ENCODE measurements at regions not wholly inside any gene's neighbourhood (a gene's known extent, or its start where the extent isn't known, plus 50 kb on each side); places are given as distances from the start of the nearest gene placed in this dataset.

DNA sequence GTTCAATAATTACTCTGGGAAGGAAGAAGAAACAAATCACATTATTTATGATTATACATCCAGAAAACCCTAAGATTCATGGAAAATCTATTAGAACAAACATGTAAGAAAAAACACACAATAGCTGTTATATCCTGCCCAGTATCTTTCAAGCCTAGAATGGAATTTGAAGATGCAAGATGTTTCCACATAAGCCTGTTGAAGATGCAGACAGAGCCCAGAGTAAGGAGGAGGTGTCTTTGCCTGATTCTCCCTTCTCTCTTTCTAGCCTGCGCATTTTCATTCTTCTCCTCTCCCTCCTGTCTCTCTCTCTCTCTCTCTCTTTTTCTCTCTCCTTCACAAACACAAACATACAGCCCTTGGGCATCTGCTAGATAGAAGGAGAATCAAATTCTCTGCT lies 170.1 kb upstream of the INHBA start:
- no peaks in the 10 kb centered on the region for H3K9me3 ChIP-seq (ENCODE audit: control insufficient read depth, insufficient read depth, low read length)
- no peak for TF ChIP-seq CTCF (IDR thresholded peaks at IDR 0.05; ENCODE audit: low read depth, low read length)
- POLR2A ChIA-PET, result interaction anchor here (1.2 kb wide), 1 partner anchor 14 kb away, joined by 3 read pairs; no protein-coding TSS in a partner anchor
- DNase-seq (ENCODE audit: low read depth, low spot score), result no peak
- no peaks in the 10 kb centered on the region for H3K27me3 ChIP-seq (ENCODE audit: control insufficient read depth, insufficient read depth, low read length)
- no peak overlapping the region for H3K27ac ChIP-seq (ENCODE audit: low read depth, low read length)
- no peak overlapping the region for H3K4me3 ChIP-seq (ENCODE audit: low read depth, low read length)
- CTCF ChIA-PET, result interaction anchor here (1.5 kb wide), 1 partner anchor 68 kb away, joined by 3 read pairs; no protein-coding TSS in a partner anchor

DNA sequence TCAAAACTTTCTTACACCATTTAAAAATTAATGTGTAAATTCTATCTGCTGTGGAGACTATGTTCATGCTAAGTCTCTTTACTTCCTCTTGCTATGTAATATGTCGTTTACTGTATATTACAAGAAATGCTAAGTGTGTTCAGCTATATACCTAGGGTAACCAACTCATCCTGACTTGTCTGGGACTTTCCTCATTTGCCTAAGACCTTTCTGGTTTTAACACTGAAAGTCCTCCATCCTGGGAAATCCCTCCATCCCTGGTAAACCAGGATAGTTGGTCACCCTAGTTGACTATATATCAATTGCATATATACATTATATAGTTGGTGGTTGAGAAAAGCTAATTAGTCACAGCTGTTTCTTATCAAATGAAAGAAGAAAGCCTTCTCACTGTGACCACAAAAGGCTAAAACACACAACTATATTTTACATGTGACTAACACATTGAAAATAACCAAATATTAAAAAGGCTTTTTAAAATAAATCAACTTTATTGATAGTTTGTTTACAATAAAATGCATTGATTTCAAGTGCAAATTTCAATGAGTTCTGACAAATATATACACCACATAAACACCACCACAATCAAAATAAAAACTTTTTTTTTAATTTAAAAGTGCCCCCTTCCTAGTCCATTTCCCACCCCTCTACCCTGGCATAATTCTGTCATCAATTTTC lies 167.7 kb upstream of the INHBA start:
- POLR2A ChIA-PET, result no interaction called here
- DNase-seq (ENCODE audit: low read depth, low spot score), result no peak
- no peak overlapping the region for H3K4me3 ChIP-seq (ENCODE audit: low read depth, low read length)
- no peaks in the 10 kb centered on the region for H3K27me3 ChIP-seq (ENCODE audit: control insufficient read depth, insufficient read depth, low read length)
- TF ChIP-seq CTCF (IDR thresholded peaks at IDR 0.05; ENCODE audit: low read depth, low read length), result no peak
- no peaks in the 10 kb centered on the region; the same call in 1 of the 2 replicates for H3K9me3 ChIP-seq (ENCODE audit: control insufficient read depth, insufficient read depth, low read length)
- CTCF ChIA-PET, result no interaction called here
- no peak overlapping the region for H3K27ac ChIP-seq (ENCODE audit: low read depth, low read length)

DNA sequence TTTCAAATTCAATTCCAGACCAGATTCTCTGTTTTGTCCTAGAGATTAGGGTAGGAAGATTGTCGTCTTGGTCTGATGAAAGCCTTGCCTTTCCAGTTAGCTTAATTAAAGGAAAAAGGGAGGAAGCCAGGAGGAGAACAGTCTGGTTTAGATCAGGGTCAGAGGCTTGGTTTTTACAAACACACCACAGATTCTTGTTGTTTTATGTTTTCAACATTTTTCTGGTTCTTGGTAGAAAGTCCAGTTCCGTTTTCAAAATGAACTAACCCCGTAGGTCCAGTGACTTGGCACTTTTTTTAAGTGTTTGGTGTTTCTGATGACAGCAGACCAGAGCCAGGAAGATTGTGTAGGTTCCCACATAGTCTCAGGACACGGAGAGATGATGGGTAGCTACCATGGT lies 167.1 kb upstream of the INHBA start:
- TF ChIP-seq CTCF (IDR thresholded peaks at IDR 0.05; ENCODE audit: low read depth, low read length), result no peak
- peak overlapping the region; percentile 47 for H3K27ac ChIP-seq (ENCODE audit: low read depth, low read length)
- H3K4me3 ChIP-seq (ENCODE audit: low read depth, low read length), result no peak overlapping the region
- DNase-seq (ENCODE audit: low read depth, low spot score), result no peak
- ChIA-PET CTCF (no interaction called here), POLR2A (no interaction called here)
- no peaks in the 10 kb centered on the region for H3K27me3 ChIP-seq (ENCODE audit: control insufficient read depth, insufficient read depth, low read length)
- peaks cover 5% of the 10 kb centered on the region for H3K9me3 ChIP-seq (ENCODE audit: control insufficient read depth, insufficient read depth, low read length)

DNA sequence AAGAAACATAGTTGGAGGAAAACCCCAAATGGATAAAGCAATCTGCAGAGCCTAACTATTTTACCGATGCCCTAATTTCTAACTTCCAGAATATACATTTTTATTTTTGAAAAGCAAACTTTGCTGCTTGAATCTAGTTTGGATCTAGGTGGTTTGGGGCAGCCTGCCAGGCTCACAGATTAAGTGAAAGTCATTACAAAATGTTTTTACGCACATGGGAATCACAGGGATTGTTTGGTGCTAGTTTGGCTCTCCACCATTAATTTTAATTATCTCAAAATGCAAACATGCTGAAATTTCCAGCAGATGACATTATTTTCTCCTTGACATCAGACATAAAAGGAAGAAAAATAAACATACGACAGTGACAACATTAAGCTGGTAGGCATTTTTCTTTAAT lies 166.7 kb upstream of the INHBA start:
- no peak for TF ChIP-seq CTCF (IDR thresholded peaks at IDR 0.05; ENCODE audit: low read depth, low read length)
- POLR2A ChIA-PET, result interaction anchor here (1.0 kb wide), 1 partner anchor 16 kb away, joined by 3 read pairs; no protein-coding TSS in a partner anchor
- Histone ChIP-seq H3K9me3 (ENCODE audit: control insufficient read depth, insufficient read depth, low read length) (peaks cover 9% of the 10 kb centered on the region), H3K27me3 (ENCODE audit: control insufficient read depth, insufficient read depth, low read length) (no peaks in the 10 kb centered on the region), H3K27ac (ENCODE audit: low read depth, low read length) (peak overlapping the region; percentile 43), H3K4me3 (ENCODE audit: low read depth, low read length) (no peak overlapping the region)
- DNase-seq (ENCODE audit: low read depth, low spot score), result no peak
- CTCF ChIA-PET, result no interaction called here

DNA sequence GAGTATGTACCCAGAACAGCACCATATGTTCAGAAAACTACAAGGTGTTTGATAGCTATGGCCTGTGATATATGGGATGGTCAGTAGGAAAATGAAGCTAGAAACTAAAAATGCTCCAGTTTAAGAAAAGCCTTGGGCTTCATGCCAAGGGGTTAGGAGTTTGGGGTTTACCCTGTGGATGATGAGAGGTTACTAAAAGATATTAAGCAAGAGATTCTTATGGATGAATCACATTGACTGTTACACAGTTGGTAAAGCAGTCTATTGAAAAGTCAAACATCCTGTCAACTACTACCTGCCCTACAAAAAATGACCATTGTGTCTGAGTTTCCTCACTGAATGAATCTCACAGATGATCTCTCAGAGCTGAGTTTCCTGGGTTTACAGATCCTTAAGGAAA lies 166.2 kb upstream of the INHBA start:
- POLR2A ChIA-PET, result interaction anchor here (1.0 kb wide), 1 partner anchor 17 kb away, joined by 3 read pairs; no protein-coding TSS in a partner anchor

More for the DNA sequence above, 166.2 kb upstream of the INHBA start:
- no peaks in the 10 kb centered on the region for H3K27me3 ChIP-seq (ENCODE audit: control insufficient read depth, insufficient read depth, low read length)
- peak overlapping the region; percentile 43 for H3K27ac ChIP-seq (ENCODE audit: low read depth, low read length)
- no peak for DNase-seq (ENCODE audit: low read depth, low spot score)
- no peak overlapping the region for H3K4me3 ChIP-seq (ENCODE audit: low read depth, low read length)
- H3K9me3 ChIP-seq (ENCODE audit: control insufficient read depth, insufficient read depth, low read length), result peaks cover 12% of the 10 kb centered on the region
- no peak for TF ChIP-seq CTCF (IDR thresholded peaks at IDR 0.05; ENCODE audit: low read depth, low read length)
- CTCF ChIA-PET, result no interaction called here

All from AG04450 (cell line).